ENCODE measurements at regions not wholly inside any gene's neighbourhood (a gene's known extent, or its start where the extent isn't known, plus 50 kb on each side); places are given as distances from the start of the nearest gene placed in this dataset.
A peak's percentile ranks its signal among the peaks of the same experiment; 100 is the strongest.

- 85 to 93% methylated on average over 5 of the region's 5 CpGs for WGBS, 2 donors
- intact Hi-C loops (cut with DNase I): no loop called here
- H3K4me3 ChIP-seq (replicated peaks in 1 of 3): no peak overlapping the region
- H3K4me1 ChIP-seq: no peaks in the 10 kb centered on the region
- no peaks in the 10 kb centered on the region for H3K36me3 ChIP-seq
- no peak overlapping the region for H3K27ac ChIP-seq
- no peaks in the 10 kb centered on the region for H3K27me3 ChIP-seq
- TF ChIP-seq CTCF (IDR thresholded peaks at IDR 0.05): no peak
- no peak for TF ChIP-seq POLR2A (IDR thresholded peaks at IDR 0.05)
- no peak for DNase-seq
- H3K9me3 ChIP-seq: no peaks in the 10 kb centered on the region
These were observed 1906.4 kb upstream of the PRR20A start for GRCh38 chr13:55234311-55234710.

- Histone ChIP-seq H3K4me3 (replicated peaks in 1 of 3) (no peak overlapping the region), H3K27ac (no peak overlapping the region), H3K4me1 (no peaks in the 10 kb centered on the region), H3K36me3 (no peaks in the 10 kb centered on the region), H3K27me3 (no peaks in the 10 kb centered on the region), H3K9me3 (no peaks in the 10 kb centered on the region)
- WGBS, 2 donors: 65 to 67% methylated on average over 4 of the region's 4 CpGs
- peak in 4 of 6 experiments; percentile 15 to 46 (median 28) for TF ChIP-seq CTCF (IDR thresholded peaks at IDR 0.05)
- TF ChIP-seq POLR2A (IDR thresholded peaks at IDR 0.05): no peak
- intact Hi-C loops (cut with DNase I): no loop called here
- peak; percentile 6 to 32 for DNase-seq
These were observed 1895.6 kb upstream of the PRR20A start for GRCh38 chr13:55245005-55245644.

GRCh38 chr13:55255236-55255635, 1885.5 kb upstream of the PRR20A start:
- TF ChIP-seq CTCF (IDR thresholded peaks at IDR 0.05) (no peak), POLR2A (IDR thresholded peaks at IDR 0.05) (no peak)
- Histone ChIP-seq H3K4me3 (replicated peaks in 1 of 3) (no peak overlapping the region), H3K27me3 (no peaks in the 10 kb centered on the region), H3K9me3 (no peaks in the 10 kb centered on the region), H3K27ac (no peak overlapping the region), H3K4me1 (no peaks in the 10 kb centered on the region), H3K36me3 (no peaks in the 10 kb centered on the region)
- no peak for DNase-seq
- WGBS, 2 donors: 87 to 92% methylated on average over 6 of the region's 6 CpGs
- intact Hi-C loops (cut with DNase I): no loop called here

GRCh38 chr13:55263045-55263444, 1877.7 kb upstream of the PRR20A start:
- Histone ChIP-seq H3K9me3 (no peaks in the 10 kb centered on the region), H3K36me3 (no peaks in the 10 kb centered on the region), H3K27ac (no peak overlapping the region), H3K27me3 (no peaks in the 10 kb centered on the region), H3K4me1 (no peaks in the 10 kb centered on the region), H3K4me3 (replicated peaks in 1 of 3) (no peak overlapping the region)
- 32 to 43% methylated on average over 1 of the region's 1 CpG for WGBS, 2 donors
- TF ChIP-seq POLR2A (IDR thresholded peaks at IDR 0.05) (no peak), CTCF (IDR thresholded peaks at IDR 0.05) (no peak)
- no peak for DNase-seq
- intact Hi-C loops (cut with DNase I): no loop called here

GRCh38 chr13:55266644-55267043, 1874.1 kb upstream of the PRR20A start:
- no peak for DNase-seq
- no peak for TF ChIP-seq POLR2A (IDR thresholded peaks at IDR 0.05)
- no peak for TF ChIP-seq CTCF (IDR thresholded peaks at IDR 0.05)
- H3K27me3 ChIP-seq: no peaks in the 10 kb centered on the region
- H3K9me3 ChIP-seq: no peaks in the 10 kb centered on the region
- H3K4me1 ChIP-seq: no peaks in the 10 kb centered on the region
- no peaks in the 10 kb centered on the region for H3K36me3 ChIP-seq
- no peak overlapping the region for H3K27ac ChIP-seq
- intact Hi-C loops (cut with DNase I): no loop called here
- H3K4me3 ChIP-seq (replicated peaks in 1 of 3): no peak overlapping the region
- 63 to 72% methylated on average over 2 of the region's 2 CpGs for WGBS, 2 donors

Measured in thyroid gland (tissue), 4 donors.